Stimulated activated CD8-positive, alpha-beta memory T cell treated with anti-CD3 and anti-CD28 coated beads, Interleukin-4, amount 100 ng/mL, for 4 hours (primary cell): ENCODE measurements at regions not wholly inside any gene's neighbourhood (a gene's known extent, or its start where the extent isn't known, plus 50 kb on each side); places are given as distances from the start of the nearest gene placed in this dataset.
"Not testable (repeated sequence)": the region's sequence is repeated elsewhere in the genome, so short reads cannot be mapped to it uniquely, and the experiment has no call there.

Experiments used
- DNase-seq, 2 donors: peaks; one replicate each; pipeline ENCODE4 v3.0.0-alpha.2; 2020; ENCODE audit warnings: low read depth in 2 of 2, low spot score in 1 of 2

- DNase-seq: no peak
Observed at GRCh38 chr3:101946906-101947305, 97.6 kb downstream of the NFKBIZ start.

- no peak for DNase-seq
Observed at GRCh38 chr3:101950510-101950909, 101.2 kb downstream of the NFKBIZ start.

- no peak for DNase-seq
Observed at GRCh38 chr3:101950985-101951733, 101.8 kb downstream of the NFKBIZ start.

DNA sequence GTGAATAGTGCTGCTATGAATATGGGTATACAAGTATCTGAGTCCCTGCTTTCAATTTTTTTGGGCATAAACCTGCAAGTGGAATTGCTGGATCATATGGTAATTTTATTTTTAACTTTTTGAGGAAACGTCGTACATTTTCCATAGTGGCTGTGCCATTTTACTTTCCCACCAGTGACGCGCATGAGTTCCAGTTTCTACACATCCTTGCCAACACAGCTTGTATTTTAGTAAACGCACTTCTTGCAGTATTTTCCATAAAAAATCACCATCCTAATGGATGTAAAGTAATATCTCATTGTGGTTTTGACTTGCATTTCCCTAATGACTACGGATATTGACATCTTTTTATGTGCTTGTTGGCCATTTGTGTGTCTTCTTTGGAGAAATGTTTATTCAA is 105.0 kb downstream of the NFKBIZ start:
- DNase-seq: no peak

DNA sequence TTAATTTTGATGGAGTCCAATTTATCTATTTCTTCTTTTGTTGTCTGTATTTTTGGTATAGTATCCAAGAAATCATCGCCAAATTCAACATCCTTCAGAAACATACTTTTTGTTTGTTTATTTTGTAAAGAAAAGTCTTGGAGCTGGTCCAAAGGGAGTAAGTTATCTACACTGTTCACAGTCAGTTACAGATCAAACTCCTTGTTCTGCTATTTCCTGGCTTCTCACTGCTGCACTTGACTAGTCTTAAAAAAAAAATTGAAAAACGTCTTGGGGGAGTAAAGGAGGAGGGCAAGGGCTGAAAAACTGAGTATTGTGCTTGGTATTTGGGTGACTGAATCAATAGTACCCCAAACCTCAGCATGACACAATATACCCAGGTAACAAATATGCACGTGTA is 105.6 kb downstream of the NFKBIZ start:
- DNase-seq: no peak

- no peak for DNase-seq
Observed at GRCh38 chr3:101962055-101962454, 112.7 kb downstream of the NFKBIZ start.

DNA sequence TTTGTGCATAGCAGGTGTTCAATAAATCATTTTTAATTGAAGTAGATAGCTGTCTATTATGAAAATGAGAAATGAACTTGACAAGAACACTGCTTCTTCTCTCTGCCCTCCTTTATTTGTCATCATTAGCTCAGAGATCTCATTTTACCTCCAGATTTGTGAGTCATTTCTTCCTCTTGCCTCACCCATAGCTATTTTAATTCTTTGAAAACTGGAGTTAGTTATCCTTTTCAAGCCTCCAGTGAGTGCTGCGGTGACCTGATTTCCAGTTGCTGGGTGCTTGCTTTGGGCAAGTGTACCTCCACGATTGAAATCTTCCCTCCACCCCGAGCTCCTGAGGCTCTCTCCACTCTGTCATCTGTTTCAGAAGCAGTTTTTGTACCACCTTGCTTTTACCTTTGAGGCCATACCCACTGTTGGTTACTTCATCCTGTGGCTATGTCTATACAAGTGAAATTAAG is 114.6 kb downstream of the NFKBIZ start:
- DNase-seq: no peak

- DNase-seq: no peak
Observed at GRCh38 chr3:101964861-101965260, 115.5 kb downstream of the NFKBIZ start.

DNA sequence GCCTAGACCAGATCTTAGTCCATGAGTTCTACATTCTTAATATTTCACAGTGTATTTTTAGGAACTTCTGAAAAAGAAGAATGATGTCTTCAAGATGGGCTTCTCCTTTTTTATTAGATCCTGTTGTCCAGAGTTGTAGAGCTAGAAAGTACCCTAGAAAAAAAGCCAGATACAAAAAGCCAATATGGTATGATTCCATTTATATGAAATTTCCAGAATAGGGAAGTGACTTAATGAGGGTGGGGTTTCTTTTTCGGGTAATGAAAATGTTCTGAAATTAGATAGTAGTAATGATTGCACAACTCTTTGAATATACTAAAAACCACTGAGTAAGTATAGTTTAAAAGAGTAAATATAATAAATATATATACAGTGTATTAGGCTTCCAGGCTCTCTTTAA is 116.9 kb downstream of the NFKBIZ start:
- DNase-seq: no peak

- no peak for DNase-seq
Observed at GRCh38 chr3:101970212-101970611, 120.9 kb downstream of the NFKBIZ start.

GRCh38 chr3:101970905-101971304 is 121.6 kb downstream of the NFKBIZ start:
- no peak for DNase-seq

DNA sequence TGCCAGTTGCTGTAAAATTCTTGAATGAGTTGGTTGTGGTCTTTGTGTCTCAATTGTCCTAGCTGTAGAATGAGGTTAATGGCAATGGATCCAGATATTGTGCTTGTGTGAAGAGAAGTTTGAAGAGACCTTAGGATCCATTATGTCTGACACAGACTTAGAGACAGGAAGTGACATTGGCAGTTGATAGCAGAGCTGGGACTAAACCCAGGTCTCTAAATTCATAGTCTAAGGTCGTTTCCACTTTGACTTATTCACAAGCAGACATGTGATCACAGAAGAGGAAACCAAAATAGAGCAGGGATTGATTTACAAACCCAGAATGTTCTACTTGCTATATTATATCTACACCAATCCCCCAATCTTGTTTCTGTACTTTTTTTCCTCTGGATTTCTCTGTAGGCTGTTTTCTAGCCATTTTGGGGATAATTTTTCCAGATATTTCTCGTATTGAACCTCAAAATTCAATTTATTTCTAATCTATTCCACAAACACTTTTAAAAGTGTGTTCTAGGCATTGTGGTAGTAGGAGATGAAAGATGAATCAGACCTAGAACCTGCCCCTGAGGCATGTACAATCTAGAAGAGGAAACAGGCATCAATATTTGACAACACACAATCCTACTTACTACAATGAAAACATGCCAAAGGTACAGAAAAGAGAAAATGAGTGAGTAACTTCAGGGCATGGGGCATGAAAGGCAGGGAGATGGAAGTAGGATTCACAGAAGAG is 123.3 kb downstream of the NFKBIZ start:
- no peak for DNase-seq

DNA sequence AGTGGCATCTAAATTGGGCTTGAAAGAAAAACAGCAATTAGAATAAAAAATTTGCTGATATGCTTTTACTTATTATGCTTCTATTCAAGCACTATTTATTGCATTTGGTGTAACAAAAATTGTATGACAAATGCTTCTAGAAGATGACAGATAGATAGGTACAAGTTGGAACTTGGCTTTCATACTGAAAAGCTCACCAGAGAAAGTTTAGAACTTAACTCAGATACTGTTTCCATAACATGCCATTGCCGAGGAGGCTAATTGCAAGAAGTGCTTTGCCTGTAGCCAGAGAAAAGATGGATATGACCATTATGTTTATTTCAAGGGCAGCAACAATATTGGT is 123.8 kb downstream of the NFKBIZ start:
- DNase-seq: no peak

- not testable (repeated sequence) for DNase-seq
Observed at GRCh38 chr3:101975415-101975814, 126.1 kb downstream of the NFKBIZ start.

- DNase-seq: no peak
Observed at GRCh38 chr3:101976473-101976872, 127.2 kb downstream of the NFKBIZ start.

GRCh38 chr3:101978348-101978747 is 129.0 kb downstream of the NFKBIZ start:
- DNase-seq: no peak

DNA sequence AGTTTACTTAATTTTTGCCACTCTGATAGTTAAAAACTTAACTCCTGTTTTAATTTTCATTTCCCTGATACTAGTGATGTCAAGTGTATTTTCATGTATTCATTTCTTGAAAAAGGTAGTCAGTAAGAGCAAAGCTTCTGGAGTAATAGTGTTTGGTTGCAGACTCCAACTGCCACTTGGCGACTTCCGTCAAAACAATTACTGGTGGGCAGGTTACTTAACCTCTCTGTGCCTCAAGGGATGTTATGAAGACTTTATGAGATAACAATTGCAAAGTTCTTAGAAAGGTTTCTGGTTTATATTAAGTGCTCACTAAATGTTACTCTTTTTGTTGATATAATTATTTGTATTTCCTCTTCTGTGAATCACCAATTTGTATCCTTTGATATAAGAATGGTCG is 129.7 kb downstream of the NFKBIZ start:
- no peak for DNase-seq

- no peak for DNase-seq
Observed at GRCh38 chr3:101984356-101984755, 135.0 kb downstream of the NFKBIZ start.

- DNase-seq: no peak
Observed at GRCh38 chr3:101988596-101988995, 139.3 kb downstream of the NFKBIZ start.

DNA sequence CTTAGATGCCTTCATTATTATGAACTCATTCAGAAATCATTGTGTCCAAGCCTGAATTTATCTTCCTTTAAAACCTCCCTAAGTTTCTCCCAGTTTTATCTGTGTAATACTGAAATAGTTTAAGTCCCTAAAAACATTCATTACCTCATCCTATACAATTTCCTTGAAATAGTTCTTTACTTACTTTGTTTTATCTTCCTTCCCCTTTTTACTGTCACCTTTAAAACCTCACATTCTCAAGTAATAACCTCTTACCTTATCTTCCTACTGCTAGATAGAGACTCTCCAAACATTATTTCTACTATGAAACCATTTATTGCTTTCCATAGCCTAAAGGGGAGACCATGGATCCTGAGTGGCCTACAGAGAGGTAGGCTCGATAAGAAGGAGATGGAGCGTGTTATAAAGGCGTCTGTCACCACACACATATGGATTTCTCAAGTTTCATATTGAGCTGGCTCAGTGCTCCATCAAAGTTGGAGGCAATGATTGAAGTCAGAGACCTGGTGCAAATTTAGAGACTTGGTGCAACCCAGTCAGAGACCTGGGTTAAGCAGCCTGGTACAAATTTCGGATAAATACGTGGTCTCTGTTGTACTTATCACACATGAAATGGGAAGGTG is 140.4 kb downstream of the NFKBIZ start:
- no peak for DNase-seq

DNA sequence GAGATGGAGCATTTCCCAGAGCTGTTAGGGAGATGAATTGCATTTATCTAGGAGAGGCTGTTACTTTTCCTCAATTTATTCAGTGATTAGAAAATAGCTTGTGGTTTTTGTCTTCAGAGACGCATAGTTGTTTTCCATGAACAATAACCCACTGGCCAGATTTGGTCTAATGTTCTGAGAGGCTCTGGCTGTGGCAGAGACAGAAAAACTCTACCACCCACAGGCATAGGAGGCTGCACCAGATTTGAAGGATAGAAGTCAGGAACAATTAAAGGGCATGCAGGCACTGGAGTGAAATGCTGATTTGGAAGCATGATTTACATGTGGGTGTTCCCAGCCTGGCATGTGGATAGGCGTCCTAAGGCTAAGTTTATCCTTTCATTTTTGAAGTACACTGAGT is 143.5 kb downstream of the NFKBIZ start:
- no peak for DNase-seq

DNA sequence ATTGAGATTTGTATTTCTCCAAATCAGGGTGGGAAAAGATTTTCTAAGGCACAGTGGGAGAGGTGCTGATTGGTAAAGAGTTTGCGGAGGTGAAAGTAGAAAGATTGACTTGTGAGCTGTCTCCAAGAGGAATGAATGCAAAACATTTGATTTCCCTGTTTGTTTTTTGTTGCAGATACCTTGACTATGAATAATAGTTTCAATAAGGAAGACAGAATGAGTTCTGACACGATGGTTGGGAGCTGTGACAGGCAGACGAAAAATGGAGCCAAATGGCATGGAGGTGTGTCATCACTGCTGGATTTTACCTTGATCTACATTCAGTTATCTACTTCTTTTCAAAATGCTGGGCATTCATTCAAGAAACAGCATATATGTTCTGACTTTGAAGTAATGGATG is 145.1 kb downstream of the NFKBIZ start:
- no peak for DNase-seq
